HG03571 (cell line): ENCODE measurements at regions not wholly inside any gene's neighbourhood (a gene's known extent, or its start where the extent isn't known, plus 50 kb on each side); places are given as distances from the start of the nearest gene placed in this dataset.

Source experiments
- ATAC-seq: cut with Tn5 transposase; IDR thresholded peaks from one replicate; pipeline ENCODE4 v1.9.1; 2021; ENCODE audit not compliant: unreplicated experiment

- ATAC-seq: no peak
These were observed 139.0 kb downstream of the IRX1 start for GRCh38 chr5:3734632-3735031.

GRCh38 chr5:3736466-3736865 lies 140.8 kb downstream of the IRX1 start:
- ATAC-seq: no peak

- ATAC-seq: no peak
These were observed 141.3 kb downstream of the IRX1 start for GRCh38 chr5:3736926-3737325.

- no peak for ATAC-seq
These were observed 143.3 kb downstream of the IRX1 start for GRCh38 chr5:3738919-3739318.

GRCh38 chr5:3740546-3741373 lies 145.1 kb downstream of the IRX1 start:
- ATAC-seq: no peak

- ATAC-seq: no peak
These were observed 145.7 kb downstream of the IRX1 start for GRCh38 chr5:3741374-3741770.

GRCh38 chr5:3742750-3743149 lies 147.1 kb downstream of the IRX1 start:
- ATAC-seq: no peak

GRCh38 chr5:3751846-3752245 lies 156.2 kb downstream of the IRX1 start:
- no peak for ATAC-seq

- no peak for ATAC-seq
These were observed 182.4 kb downstream of the IRX1 start for GRCh38 chr5:3778000-3778550.

- no peak for ATAC-seq
These were observed 183.3 kb downstream of the IRX1 start for GRCh38 chr5:3778945-3779344.

GRCh38 chr5:3780278-3780677 lies 184.6 kb downstream of the IRX1 start:
- ATAC-seq: no peak

- no peak for ATAC-seq
These were observed 185.3 kb downstream of the IRX1 start for GRCh38 chr5:3780907-3781306.

GRCh38 chr5:3784854-3785253 lies 189.2 kb downstream of the IRX1 start:
- ATAC-seq: no peak

GRCh38 chr5:3786165-3786564 lies 190.5 kb downstream of the IRX1 start:
- ATAC-seq: no peak

- ATAC-seq: no peak
These were observed 191.3 kb downstream of the IRX1 start for GRCh38 chr5:3786891-3787430.

GRCh38 chr5:3787604-3788003 lies 192.0 kb downstream of the IRX1 start:
- ATAC-seq: no peak

GRCh38 chr5:3789519-3790193 lies 194.0 kb downstream of the IRX1 start:
- ATAC-seq: no peak

GRCh38 chr5:3793162-3793561 lies 197.5 kb downstream of the IRX1 start:
- ATAC-seq: no peak

- ATAC-seq: no peak
These were observed 199.0 kb downstream of the IRX1 start for GRCh38 chr5:3794611-3795010.

GRCh38 chr5:3796736-3797135 lies 201.1 kb downstream of the IRX1 start:
- ATAC-seq: no peak

- ATAC-seq: no peak
These were observed 206.3 kb downstream of the IRX1 start for GRCh38 chr5:3801967-3802366.

GRCh38 chr5:3809455-3809854 lies 213.8 kb downstream of the IRX1 start:
- no peak for ATAC-seq
